DND-41 (cell line): ENCODE measurements at regions not wholly inside any gene's neighbourhood (a gene's known extent, or its start where the extent isn't known, plus 50 kb on each side); places are given as distances from the start of the nearest gene placed in this dataset.

Experiments used
- ATAC-seq: fragments of 200-7000 bp; cut with Tn5 transposase; 3 replicates; pipeline ENCODE4 v1.9.1; 2021; ENCODE audit warnings: low read depth; ENCODE audit not compliant: insufficient read depth
- DNase-seq: peaks from one replicate; pipeline ENCODE4 v3.0.0-alpha.2; 2020
- H2AFZ ChIP-seq: 2 replicates; pipeline ENCODE4 v1.6.0; 2012; ENCODE audit warnings: low read depth, low read length
- H3K27ac ChIP-seq: 2 replicates; pipeline ENCODE4 v1.5.1; 2012; ENCODE audit warnings: low read length, inconsistent platforms
- H3K27me3 ChIP-seq: fragments of 200-600 bp; sonication (generic); 2 replicates; pipeline ENCODE4 v1.6.0; 2012; ENCODE audit warnings: low read length, mild to moderate bottlenecking, inconsistent platforms; ENCODE audit not compliant: insufficient read depth, poor library complexity
- H3K36me3 ChIP-seq: 2 replicates; pipeline ENCODE4 v1.5.1; 2012; ENCODE audit warnings: low read length, inconsistent platforms; ENCODE audit not compliant: insufficient read depth
- H3K4me1 ChIP-seq: 2 replicates; pipeline ENCODE4 v1.5.1; 2012; ENCODE audit warnings: mild to moderate bottlenecking, low read length; ENCODE audit not compliant: insufficient read depth
- H3K4me2 ChIP-seq: 2 replicates; pipeline ENCODE4 v1.6.0; 2012; ENCODE audit warnings: mild to moderate bottlenecking, moderate library complexity, low read length, inconsistent platforms; ENCODE audit not compliant: insufficient read depth
- H3K4me3 ChIP-seq, 2 experiments: fragments of 200-600 bp in 1 of 2; shearing (Covaris generic) in 1 of 2; 2 replicates each; pipeline ENCODE4 v1.5.1; 2012 to 2016; ENCODE audit warnings: inconsistent platforms in 2 of 2, low read length in 2 of 2, mild to moderate bottlenecking in 2 of 2, low read depth in 1 of 2, moderate library complexity in 1 of 2
- H3K79me2 ChIP-seq: 2 replicates; pipeline ENCODE4 v1.6.0; 2012; ENCODE audit warnings: low read length, inconsistent platforms; ENCODE audit not compliant: insufficient read depth
- H3K9ac ChIP-seq: 2 replicates; pipeline ENCODE4 v1.6.0; 2012; ENCODE audit warnings: low read depth, mild to moderate bottlenecking, inconsistent platforms, low read length, moderate library complexity
- H3K9me3 ChIP-seq: 2 replicates; pipeline ENCODE4 v1.5.1; 2012; ENCODE audit warnings: low read length, moderate library complexity, mild to moderate bottlenecking, inconsistent platforms; ENCODE audit not compliant: insufficient read depth, severe bottlenecking
- H4K20me1 ChIP-seq: 2 replicates; pipeline ENCODE4 v1.6.0; 2012; ENCODE audit warnings: low read length; ENCODE audit not compliant: insufficient read depth
- CTCF ChIP-seq: IDR thresholded peaks from 2 replicates; pipeline ENCODE4 v1.5.1; 2012; ENCODE audit warnings: borderline replicate concordance, low read length, moderate library complexity, mild to moderate bottlenecking; ENCODE audit not compliant: poor library complexity, severe bottlenecking; ENCODE audit errors: extremely low read depth
- EZH2 ChIP-seq: IDR thresholded peaks from 3 replicates; pipeline ENCODE4 v1.6.1; 2012; ENCODE audit warnings: borderline replicate concordance, low read depth, mild to moderate bottlenecking, moderate library complexity, low read length, inconsistent platforms; ENCODE audit not compliant: severe bottlenecking

GRCh38 chr13:80965097-80965496, 624.2 kb upstream of the SPRY2 start:
- Histone ChIP-seq H3K4me2 (no peak overlapping the region), H3K4me3 (no peak overlapping the region), H3K79me2 (no peaks in the 10 kb centered on the region), H3K36me3 (no peaks in the 10 kb centered on the region), H3K4me1 (no peaks in the 10 kb centered on the region), H4K20me1 (no peaks in the 10 kb centered on the region), H3K27ac (no peak overlapping the region), H2AFZ (no peak overlapping the region), H3K9ac (no peak overlapping the region), H3K27me3 (no peaks in the 10 kb centered on the region), H3K9me3 (no peaks in the 10 kb centered on the region)
- ATAC-seq (no peak), DNase-seq (no peak)
- TF ChIP-seq EZH2, result no peak
- no peak for TF ChIP-seq CTCF

- Histone ChIP-seq H3K9me3 (no peaks in the 10 kb centered on the region), H3K79me2 (no peaks in the 10 kb centered on the region), H3K9ac (no peak overlapping the region), H3K4me2 (no peak overlapping the region), H4K20me1 (no peaks in the 10 kb centered on the region), H3K27me3 (no peaks in the 10 kb centered on the region), H3K4me3 (no peak overlapping the region), H3K36me3 (no peaks in the 10 kb centered on the region), H2AFZ (no peak overlapping the region), H3K27ac (no peak overlapping the region), H3K4me1 (no peaks in the 10 kb centered on the region)
- DNase-seq (no peak), ATAC-seq (no peak)
- TF ChIP-seq EZH2 (no peak), CTCF (no peak)
These were observed 621.9 kb upstream of the SPRY2 start for GRCh38 chr13:80962855-80963254.

GRCh38 chr13:80962173-80962572, 621.2 kb upstream of the SPRY2 start:
- no peak overlapping the region for H3K27ac ChIP-seq

More at GRCh38 chr13:80962173-80962572, 621.2 kb upstream of the SPRY2 start:
- no peaks in the 10 kb centered on the region for H3K36me3 ChIP-seq
- H3K9ac ChIP-seq, result no peak overlapping the region
- TF ChIP-seq EZH2, result no peak
- TF ChIP-seq CTCF, result no peak
- H3K9me3 ChIP-seq, result no peaks in the 10 kb centered on the region
- DNase-seq, result no peak
- no peaks in the 10 kb centered on the region for H3K4me1 ChIP-seq
- H3K79me2 ChIP-seq, result no peaks in the 10 kb centered on the region
- no peak for ATAC-seq
- no peak overlapping the region for H3K4me2 ChIP-seq
- H2AFZ ChIP-seq, result no peak overlapping the region
- no peak overlapping the region for H3K4me3 ChIP-seq
- H4K20me1 ChIP-seq, result no peaks in the 10 kb centered on the region
- no peaks in the 10 kb centered on the region for H3K27me3 ChIP-seq
